ENCODE measurements at regions not wholly inside any gene's neighbourhood (a gene's known extent, or its start where the extent isn't known, plus 50 kb on each side); places are given as distances from the start of the nearest gene placed in this dataset.

- no peak for ATAC-seq
- ChIA-PET POLR2A (no interaction called here), CTCF (no interaction called here)
- H3K27ac ChIP-seq (ENCODE audit: low read length): no peak overlapping the region
- no peaks in the 10 kb centered on the region for H3K4me1 ChIP-seq (ENCODE audit: control insufficient read depth, insufficient read depth, low read length)
- H3K27me3 ChIP-seq (ENCODE audit: control insufficient read depth, insufficient read depth, low read length): no peaks in the 10 kb centered on the region
- TF ChIP-seq TCF7L2 (IDR thresholded peaks at IDR 0.05; ENCODE audit: low read depth, low read length): no peak
- no peak for DNase-seq (ENCODE audit: low read depth, low spot score)
- in situ Hi-C loops (cut with HindIII; ENCODE audit: low pct_unique_long_range_greater_than_20kb, low sequenced_read_pairs) (no loop called here), intact Hi-C loops (cut with micrococcal nuclease; ENCODE audit: unreplicated experiment) (no loop called here)
- H3K4me3 ChIP-seq (ENCODE audit: low read depth in 2 of 2, low read length in 2 of 2): no peak overlapping the region
- no peaks in the 10 kb centered on the region for H3K9me3 ChIP-seq (ENCODE audit: control insufficient read depth, insufficient read depth, low read depth, low read length)
- no peaks in the 10 kb centered on the region for H3K36me3 ChIP-seq (ENCODE audit: control insufficient read depth, insufficient read depth, low read length)
- no TSS peak for BruUV-seq (replicated peaks)
Measured at GRCh38 chr6:130534627-130535026, 168.8 kb downstream of the TMEM200A start.

GRCh38 chr6:130535242-130535641 is 169.4 kb downstream of the TMEM200A start:
- Histone ChIP-seq H3K27me3 (ENCODE audit: control insufficient read depth, insufficient read depth, low read length) (no peaks in the 10 kb centered on the region), H3K9me3 (ENCODE audit: control insufficient read depth, insufficient read depth, low read depth, low read length) (no peaks in the 10 kb centered on the region), H3K4me3 (ENCODE audit: low read depth in 2 of 2, low read length in 2 of 2) (no peak overlapping the region), H3K4me1 (ENCODE audit: control insufficient read depth, insufficient read depth, low read length) (no peaks in the 10 kb centered on the region), H3K27ac (ENCODE audit: low read length) (no peak overlapping the region), H3K36me3 (ENCODE audit: control insufficient read depth, insufficient read depth, low read length) (no peaks in the 10 kb centered on the region)
- ATAC-seq (no peak), DNase-seq (ENCODE audit: low read depth, low spot score) (no peak)
- CTCF ChIA-PET: no interaction called here
- intact Hi-C loops (cut with micrococcal nuclease; ENCODE audit: unreplicated experiment) (no loop called here), in situ Hi-C loops (cut with HindIII; ENCODE audit: low pct_unique_long_range_greater_than_20kb, low sequenced_read_pairs) (no loop called here)
- BruUV-seq (replicated peaks): no TSS peak
- POLR2A ChIA-PET: no interaction called here
- TF ChIP-seq SIN3A (IDR thresholded peaks at IDR 0.05; ENCODE audit: borderline replicate concordance, insufficient read depth, low read depth, low read length) (no peak), POLR2AphosphoS5 (IDR thresholded peaks at IDR 0.05; ENCODE audit: low read depth, low read length) (no peak)

GRCh38 chr6:130537447-130537846 is 171.6 kb downstream of the TMEM200A start:
- H3K36me3 ChIP-seq (ENCODE audit: control insufficient read depth, insufficient read depth, low read length): no peaks in the 10 kb centered on the region
- no peak overlapping the region for H3K4me3 ChIP-seq (ENCODE audit: low read depth in 2 of 2, low read length in 2 of 2)
- no TSS peak for BruUV-seq (replicated peaks)
- no peak for DNase-seq (ENCODE audit: low read depth, low spot score)
- no peak overlapping the region for H3K27ac ChIP-seq (ENCODE audit: low read length)
- no peaks in the 10 kb centered on the region for H3K4me1 ChIP-seq (ENCODE audit: control insufficient read depth, insufficient read depth, low read length)
- ATAC-seq: no peak
- CTCF ChIA-PET: interaction anchor here (0.6 kb wide), 1 partner anchor 339 kb away, joined by 5 read pairs; no protein-coding TSS in a partner anchor
- in situ Hi-C loops (cut with HindIII; ENCODE audit: low pct_unique_long_range_greater_than_20kb, low sequenced_read_pairs) (no loop called here), intact Hi-C loops (cut with micrococcal nuclease; ENCODE audit: unreplicated experiment) (no loop called here)
- no peaks in the 10 kb centered on the region for H3K27me3 ChIP-seq (ENCODE audit: control insufficient read depth, insufficient read depth, low read length)
- H3K9me3 ChIP-seq (ENCODE audit: control insufficient read depth, insufficient read depth, low read depth, low read length): no peaks in the 10 kb centered on the region
- TF ChIP-seq SIN3A (IDR thresholded peaks at IDR 0.05; ENCODE audit: borderline replicate concordance, insufficient read depth, low read depth, low read length) (no peak), TCF7L2 (IDR thresholded peaks at IDR 0.05; ENCODE audit: low read depth, low read length) (no peak), POLR2AphosphoS5 (IDR thresholded peaks at IDR 0.05; ENCODE audit: low read depth, low read length) (no peak), REST (IDR thresholded peaks at IDR 0.05; ENCODE audit: insufficient read depth in 1 of 2, low read depth in 2 of 2, low read length in 1 of 2) (no peak), CTCF (IDR thresholded peaks at IDR 0.05) (no peak)
- POLR2A ChIA-PET: no interaction called here
